Smooth muscle cell (in vitro differentiated cells): ENCODE measurements at regions not wholly inside any gene's neighbourhood (a gene's known extent, or its start where the extent isn't known, plus 50 kb on each side); places are given as distances from the start of the nearest gene placed in this dataset.

Experiments
- DNase-seq: peaks from one replicate; lab custom pipeline; 2025; ENCODE audit not compliant: unreplicated experiment; lab: John Stamatoyannopoulos, UW
- H2AFZ ChIP-seq: fragments of 200-600 bp; sonication (generic); 2 replicates; pipeline ENCODE4 v1.6.0; 2016; ENCODE audit warnings: antibody characterized with exemption, low read depth, mild to moderate bottlenecking
- H3F3A ChIP-seq: fragments of 200-600 bp; sonication (generic); 2 replicates; pipeline ENCODE4 v1.6.0; 2017; ENCODE audit warnings: antibody characterized with exemption, low read depth
- H3K27ac ChIP-seq: fragments of 200-600 bp; sonication (generic); 2 replicates; pipeline ENCODE4 v1.5.1; 2016; ENCODE audit warnings: low read depth, mild to moderate bottlenecking
- H3K27me3 ChIP-seq: fragments of 200-600 bp; sonication (generic); 2 replicates; pipeline ENCODE4 v1.6.1; 2016; ENCODE audit warnings: low read depth, mild to moderate bottlenecking
- H3K36me3 ChIP-seq: fragments of 200-600 bp; sonication (generic); 2 replicates; pipeline ENCODE4 v1.5.1; 2016; ENCODE audit warnings: low read depth
- H3K4me1 ChIP-seq: fragments of 200-600 bp; sonication (generic); 2 replicates; pipeline ENCODE4 v1.5.1; 2016; ENCODE audit warnings: low read depth
- H3K4me2 ChIP-seq: fragments of 200-600 bp; sonication (generic); 2 replicates; pipeline ENCODE4 v1.6.0; 2016; ENCODE audit warnings: mild to moderate bottlenecking
- H3K4me3 ChIP-seq: fragments of 200-600 bp; sonication (generic); 2 replicates; pipeline ENCODE4 v1.5.1; 2016; ENCODE audit warnings: mild to moderate bottlenecking
- H3K79me2 ChIP-seq: fragments of 200-600 bp; sonication (generic); 2 replicates; pipeline ENCODE4 v1.6.0; 2016; ENCODE audit warnings: low read depth, mild to moderate bottlenecking
- H3K9ac ChIP-seq: fragments of 200-600 bp; sonication (generic); 2 replicates; pipeline ENCODE4 v1.6.0; 2016; ENCODE audit warnings: low read depth
- H3K9me3 ChIP-seq: fragments of 200-600 bp; sonication (generic); replicated peaks from 2 replicates; pipeline ENCODE4 v1.5.1; 2016; ENCODE audit warnings: low read depth
- H4K20me1 ChIP-seq: fragments of 200-600 bp; sonication (generic); 2 replicates; pipeline ENCODE4 v1.6.0; 2016; ENCODE audit warnings: low read depth
- CTCF ChIP-seq: fragments of 200-600 bp; sonication (generic); IDR thresholded peaks from 2 replicates; pipeline ENCODE4 v1.5.1; 2017; ENCODE audit warnings: borderline replicate concordance, mild to moderate bottlenecking, antibody characterized with exemption; ENCODE audit not compliant: insufficient read depth, poor library complexity, severe bottlenecking
- WGBS: methylation state at CpG from one replicate; pipeline ENCODE4 v1.1.7; 2016; ENCODE audit warnings: low lambda C conversion rate; 5-methylcytosine and 5-hydroxymethylcytosine counted together

GRCh38 chr17:5635949-5636348 is 51.6 kb upstream of the NLRP1 start:
- Histone ChIP-seq H3F3A (no peaks in the 10 kb centered on the region), H3K36me3 (no peaks in the 10 kb centered on the region)
- 94% methylated on average over 3 of the region's 3 CpGs for WGBS

GRCh38 chr17:5638596-5638995 is 54.3 kb upstream of the NLRP1 start:
- Histone ChIP-seq H3K9ac (no peak overlapping the region), H3K36me3 (no peaks in the 10 kb centered on the region), H3K4me3 (no peak overlapping the region), H3F3A (no peaks in the 10 kb centered on the region), H3K4me1 (no peaks in the 10 kb centered on the region), H3K79me2 (no peaks in the 10 kb centered on the region), H4K20me1 (no peaks in the 10 kb centered on the region), H3K27me3 (peaks cover 23% of the 10 kb centered on the region), H2AFZ (no peak overlapping the region), H3K9me3 (no peaks in the 10 kb centered on the region), H3K27ac (no peak overlapping the region), H3K4me2 (no peak overlapping the region)
- no peak for DNase-seq
- no peak for TF ChIP-seq CTCF
- 75% methylated on average over 2 of the region's 2 CpGs for WGBS

More at GRCh38 chr17:5635949-5636348, 51.6 kb upstream of the NLRP1 start:
- Histone ChIP-seq H3K4me3 (no peak overlapping the region), H3K9ac (no peak overlapping the region), H2AFZ (no peak overlapping the region), H3K4me1 (no peaks in the 10 kb centered on the region), H3K79me2 (no peaks in the 10 kb centered on the region), H3K27ac (no peak overlapping the region), H4K20me1 (no peaks in the 10 kb centered on the region), H3K27me3 (peaks cover 28% of the 10 kb centered on the region), H3K4me2 (no peak overlapping the region), H3K9me3 (no peaks in the 10 kb centered on the region)
- no peak for DNase-seq
- TF ChIP-seq CTCF, result no peak

GRCh38 chr17:5640726-5641125 is 56.4 kb upstream of the NLRP1 start:
- no peak for DNase-seq
- no peaks in the 10 kb centered on the region for H3K9me3 ChIP-seq
- H4K20me1 ChIP-seq, result no peaks in the 10 kb centered on the region
- no peak overlapping the region for H3K27ac ChIP-seq
- H3K36me3 ChIP-seq, result no peaks in the 10 kb centered on the region
- no peaks in the 10 kb centered on the region for H3K4me1 ChIP-seq
- H3K27me3 ChIP-seq, result peaks cover 19% of the 10 kb centered on the region
- H3K4me2 ChIP-seq, result no peak overlapping the region
- 84% methylated on average over 2 of the region's 2 CpGs for WGBS
- no peak for TF ChIP-seq CTCF
- no peak overlapping the region for H3K9ac ChIP-seq
- H3K79me2 ChIP-seq, result no peaks in the 10 kb centered on the region
- no peak overlapping the region for H2AFZ ChIP-seq
- no peaks in the 10 kb centered on the region for H3F3A ChIP-seq
- no peak overlapping the region for H3K4me3 ChIP-seq

- Histone ChIP-seq H2AFZ (no peak overlapping the region), H3K27ac (no peak overlapping the region)
These were observed 58.4 kb upstream of the NLRP1 start for GRCh38 chr17:5642752-5643151.

More at GRCh38 chr17:5642752-5643151, 58.4 kb upstream of the NLRP1 start:
- WGBS, result 94% methylated on average over 4 of the region's 4 CpGs
- no peak overlapping the region for H3K4me3 ChIP-seq
- H3K27me3 ChIP-seq, result peaks cover 8% of the 10 kb centered on the region
- no peaks in the 10 kb centered on the region for H3K79me2 ChIP-seq
- no peaks in the 10 kb centered on the region for H3K9me3 ChIP-seq
- H3K9ac ChIP-seq, result no peak overlapping the region
- H3K4me2 ChIP-seq, result no peak overlapping the region
- H4K20me1 ChIP-seq, result no peaks in the 10 kb centered on the region
- DNase-seq, result no peak
- H3F3A ChIP-seq, result no peaks in the 10 kb centered on the region
- no peaks in the 10 kb centered on the region for H3K36me3 ChIP-seq
- no peaks in the 10 kb centered on the region for H3K4me1 ChIP-seq
- no peak for TF ChIP-seq CTCF
